Duodenal mucosa (tissue), 2 donors: ENCODE measurements at regions not wholly inside any gene's neighbourhood (a gene's known extent, or its start where the extent isn't known, plus 50 kb on each side); places are given as distances from the start of the nearest gene placed in this dataset.

Source experiments
- H3K27ac ChIP-seq: one replicate; pipeline ENCODE4 v1.7.0; 2013; ENCODE audit warnings: low read depth, low read length
- H3K27me3 ChIP-seq, 2 donors: one replicate each; pipeline ENCODE4 v1.7.0; 2013; ENCODE audit warnings: low read length in 2 of 2, control low read depth in 1 of 2; ENCODE audit not compliant: insufficient read depth in 2 of 2, control insufficient read depth in 1 of 2
- H3K36me3 ChIP-seq, 2 donors: one replicate each; pipeline ENCODE4 v1.7.0; 2013; ENCODE audit warnings: low read length in 2 of 2, control low read depth in 1 of 2; ENCODE audit not compliant: insufficient read depth in 2 of 2, control insufficient read depth in 1 of 2
- H3K4me1 ChIP-seq, 2 donors: one replicate each; pipeline ENCODE4 v1.7.0; 2013; ENCODE audit warnings: low read length in 2 of 2, control low read depth in 1 of 2; ENCODE audit not compliant: insufficient read depth in 2 of 2, control insufficient read depth in 1 of 2
- H3K4me3 ChIP-seq, 2 donors: one replicate each; pipeline ENCODE4 v1.7.0; 2013; ENCODE audit warnings: low read length in 2 of 2, low read depth in 1 of 2
- H3K9ac ChIP-seq, 2 donors: one replicate each; pipeline ENCODE4 v1.7.0; 2013; ENCODE audit warnings: low read length in 2 of 2, low read depth in 1 of 2
- H3K9me3 ChIP-seq, 2 donors: one replicate each; pipeline ENCODE4 v1.7.0; 2013; ENCODE audit warnings: low read length in 2 of 2, control low read depth in 1 of 2; ENCODE audit not compliant: control insufficient read depth in 1 of 2

- Histone ChIP-seq H3K4me3 (no peak overlapping the region), H3K9ac (no peak overlapping the region), H3K27me3 (no peaks in the 10 kb centered on the region), H3K9me3 (no peaks in the 10 kb centered on the region), H3K4me1 (peaks cover 0 to 7% of the 10 kb centered on the region in 2 donors), H3K27ac (no peak overlapping the region), H3K36me3 (no peaks in the 10 kb centered on the region)
Measured at GRCh38 chr7:131234719-131235488, 92.8 kb upstream of the MKLN1 start.

GRCh38 chr7:131235489-131236317, 92.0 kb upstream of the MKLN1 start:
- no peak overlapping the region for H3K27ac ChIP-seq
- no peak overlapping the region for H3K4me3 ChIP-seq
- no peaks in the 10 kb centered on the region for H3K27me3 ChIP-seq
- H3K9me3 ChIP-seq, result no peaks in the 10 kb centered on the region
- H3K4me1 ChIP-seq, result peaks cover 0 to 7% of the 10 kb centered on the region in 2 donors
- no peak overlapping the region for H3K9ac ChIP-seq
- no peaks in the 10 kb centered on the region for H3K36me3 ChIP-seq

- Histone ChIP-seq H3K27me3 (no peaks in the 10 kb centered on the region), H3K27ac (no peak overlapping the region), H3K4me1 (peaks cover 0 to 7% of the 10 kb centered on the region in 2 donors), H3K9me3 (no peaks in the 10 kb centered on the region), H3K36me3 (no peaks in the 10 kb centered on the region), H3K9ac (no peak overlapping the region), H3K4me3 (no peak overlapping the region)
Measured at GRCh38 chr7:131236318-131236672, 91.4 kb upstream of the MKLN1 start.

GRCh38 chr7:131238347-131238931, 89.2 kb upstream of the MKLN1 start:
- Histone ChIP-seq H3K4me1 (peaks cover 0 to 7% of the 10 kb centered on the region in 2 donors), H3K27me3 (no peaks in the 10 kb centered on the region), H3K27ac (no peak overlapping the region), H3K4me3 (no peak overlapping the region), H3K36me3 (no peaks in the 10 kb centered on the region), H3K9ac (no peak overlapping the region), H3K9me3 (no peaks in the 10 kb centered on the region)

GRCh38 chr7:131241386-131241785, 86.3 kb upstream of the MKLN1 start:
- peaks cover 0 to 7% of the 10 kb centered on the region in 2 donors for H3K4me1 ChIP-seq
- no peaks in the 10 kb centered on the region for H3K9me3 ChIP-seq
- no peak overlapping the region for H3K27ac ChIP-seq
- H3K9ac ChIP-seq, result no peak overlapping the region
- H3K36me3 ChIP-seq, result no peaks in the 10 kb centered on the region
- no peak overlapping the region for H3K4me3 ChIP-seq
- H3K27me3 ChIP-seq, result no peaks in the 10 kb centered on the region

- Histone ChIP-seq H3K9ac (no peak overlapping the region), H3K27ac (no peak overlapping the region), H3K27me3 (no peaks in the 10 kb centered on the region), H3K4me1 (peaks cover 0 to 7% of the 10 kb centered on the region in 2 donors), H3K4me3 (no peak overlapping the region), H3K36me3 (no peaks in the 10 kb centered on the region), H3K9me3 (no peaks in the 10 kb centered on the region)
Measured at GRCh38 chr7:131242123-131242650, 85.5 kb upstream of the MKLN1 start.

GRCh38 chr7:131244259-131244852, 83.3 kb upstream of the MKLN1 start:
- Histone ChIP-seq H3K9me3 (no peaks in the 10 kb centered on the region), H3K4me1 (peaks cover 0 to 3% of the 10 kb centered on the region in 2 donors), H3K27ac (no peak overlapping the region), H3K27me3 (no peaks in the 10 kb centered on the region), H3K36me3 (no peaks in the 10 kb centered on the region), H3K4me3 (no peak overlapping the region), H3K9ac (no peak overlapping the region)

GRCh38 chr7:131249003-131249402, 78.7 kb upstream of the MKLN1 start:
- Histone ChIP-seq H3K27me3 (no peaks in the 10 kb centered on the region), H3K9ac (no peak overlapping the region), H3K4me1 (peaks cover 0 to 4% of the 10 kb centered on the region in 2 donors), H3K9me3 (peaks cover 0 to 4% of the 10 kb centered on the region in 2 donors), H3K27ac (no peak overlapping the region), H3K4me3 (no peak overlapping the region), H3K36me3 (no peaks in the 10 kb centered on the region)

- Histone ChIP-seq H3K27me3 (no peaks in the 10 kb centered on the region), H3K4me1 (peaks cover 0 to 4% of the 10 kb centered on the region in 2 donors), H3K36me3 (no peaks in the 10 kb centered on the region), H3K9ac (no peak overlapping the region), H3K9me3 (peaks cover under 1 to 8% of the 10 kb centered on the region in 2 donors), H3K4me3 (no peak overlapping the region), H3K27ac (no peak overlapping the region)
Measured at GRCh38 chr7:131249483-131249882, 78.2 kb upstream of the MKLN1 start.
